GM21381 (cell line): ENCODE measurements at regions not wholly inside any gene's neighbourhood (a gene's known extent, or its start where the extent isn't known, plus 50 kb on each side); places are given as distances from the start of the nearest gene placed in this dataset.
"Not testable (repeated sequence)": the region's sequence is repeated elsewhere in the genome, so short reads cannot be mapped to it uniquely, and the experiment has no call there.

Source experiments
- ATAC-seq: cut with Tn5 transposase; IDR thresholded peaks from one replicate; pipeline ENCODE4 v1.9.1; 2021; ENCODE audit warnings: mild to moderate bottlenecking, moderate library complexity; ENCODE audit not compliant: unreplicated experiment

DNA sequence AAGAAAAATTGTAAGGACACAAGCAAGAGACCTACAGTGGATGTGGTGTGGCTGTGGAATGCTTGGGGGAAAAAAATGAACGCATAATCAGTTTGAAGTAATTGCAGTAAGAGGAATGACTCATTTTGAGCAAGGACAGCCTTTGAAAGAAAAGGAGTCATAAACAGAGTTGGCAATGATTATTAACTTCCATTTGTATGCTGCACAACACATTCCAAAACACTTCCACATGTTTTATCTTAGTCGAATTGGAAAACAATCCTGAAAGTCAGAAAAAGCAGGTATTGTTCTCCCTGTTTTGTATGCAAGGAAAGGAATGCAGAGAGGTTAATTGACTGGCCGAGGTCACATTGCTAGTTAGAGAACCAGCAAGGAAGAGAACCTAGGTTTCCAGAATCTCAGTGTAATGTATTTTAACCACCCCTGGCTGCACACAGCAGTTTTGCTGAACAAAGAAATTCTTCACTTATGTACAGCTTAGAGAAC lies 630.0 kb upstream of the MIR17HG start:
- ATAC-seq, result no peak

DNA sequence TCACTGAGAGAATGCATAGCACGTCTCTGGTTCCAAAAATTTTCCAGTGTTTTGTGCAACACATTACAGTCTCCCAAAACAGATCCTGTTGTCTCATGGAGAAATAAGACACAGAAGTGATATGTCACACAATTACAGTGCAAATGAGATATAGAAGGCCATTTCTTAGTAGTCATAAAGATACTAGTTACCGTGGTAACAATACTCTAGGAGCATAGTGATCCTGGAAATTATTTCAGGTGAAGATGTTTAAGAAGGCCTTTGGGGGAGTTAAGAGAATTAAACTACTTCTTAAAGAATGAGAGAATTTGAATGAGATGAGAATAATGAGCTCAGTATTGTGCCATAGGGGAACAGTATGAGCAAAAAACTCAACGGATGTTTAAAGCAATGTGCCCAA lies 628.0 kb upstream of the MIR17HG start:
- ATAC-seq, result no peak

DNA sequence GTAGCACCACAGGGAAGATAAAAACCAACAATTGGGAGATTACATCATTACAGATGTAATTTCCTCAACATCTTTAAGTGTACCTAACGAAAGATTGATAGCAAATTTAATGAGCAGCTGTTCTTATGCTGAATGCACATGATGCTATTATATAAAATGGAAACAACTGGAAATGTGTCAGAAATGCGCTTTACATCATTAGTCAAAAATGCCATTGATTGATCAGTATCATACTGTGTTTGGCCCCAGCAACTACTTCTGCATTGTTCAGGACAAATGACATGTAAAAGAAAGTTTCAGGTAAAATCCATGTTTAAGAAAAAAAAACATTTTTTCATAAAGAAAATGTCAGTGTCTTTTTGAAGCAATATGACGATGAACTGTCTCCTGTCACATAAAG lies 625.5 kb upstream of the MIR17HG start:
- ATAC-seq, result no peak

DNA sequence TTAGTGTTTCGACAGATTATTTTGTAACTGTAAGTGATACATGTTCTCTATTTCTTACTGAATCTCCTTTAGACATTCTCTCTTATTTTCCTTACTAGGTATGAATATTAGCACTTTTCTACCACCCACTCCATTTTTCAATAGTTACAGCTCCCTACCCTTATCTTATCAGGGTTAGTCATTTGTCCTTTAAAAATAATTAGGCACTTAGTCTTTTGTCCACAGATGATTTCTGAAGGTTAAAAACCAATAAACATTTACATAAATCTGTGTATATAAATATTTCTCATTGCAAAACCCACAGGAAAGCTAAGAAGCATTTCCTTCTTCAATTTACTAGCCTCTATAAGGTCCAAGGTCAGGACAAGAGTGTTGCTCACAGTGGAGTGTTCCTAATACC lies 624.1 kb upstream of the MIR17HG start:
- ATAC-seq, result no peak

DNA sequence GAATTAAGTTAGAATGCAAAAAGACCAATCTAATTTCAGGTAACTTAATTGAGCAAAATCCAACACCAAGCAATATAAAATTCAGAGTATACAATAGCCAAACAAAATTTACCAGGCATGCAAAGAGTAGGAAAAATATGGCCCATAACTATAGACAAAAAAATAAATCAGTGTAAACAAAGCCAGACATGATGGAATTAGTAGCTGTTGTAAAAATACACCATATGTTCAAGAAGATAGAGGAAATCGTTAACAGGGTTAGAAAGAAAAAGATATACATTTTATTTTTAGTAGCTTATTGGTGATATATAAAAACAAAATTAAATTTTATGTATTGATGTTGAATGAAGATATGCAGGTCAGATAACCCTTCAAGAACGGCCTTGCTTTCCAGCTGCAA lies 621.1 kb upstream of the MIR17HG start:
- no peak for ATAC-seq

DNA sequence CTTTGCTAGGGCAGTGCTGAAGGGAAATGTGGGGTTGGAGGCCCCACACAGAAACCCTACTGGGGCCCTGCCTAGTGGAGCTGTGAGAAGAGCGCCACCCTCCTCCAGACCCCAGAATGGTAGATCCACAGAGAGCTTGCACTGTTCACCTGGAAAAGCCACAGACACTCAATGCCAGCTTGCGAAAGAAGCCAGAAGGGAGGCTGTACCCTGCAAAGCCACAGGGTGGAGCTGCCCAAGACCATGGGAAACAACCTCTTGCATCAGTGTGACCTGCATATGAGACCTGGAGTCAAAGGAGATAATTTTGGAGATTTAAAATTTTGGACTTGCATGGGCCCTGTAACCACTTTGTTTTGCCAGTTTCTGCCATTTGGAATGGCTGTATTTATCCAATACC lies 615.4 kb upstream of the MIR17HG start:
- ATAC-seq, result no peak

DNA sequence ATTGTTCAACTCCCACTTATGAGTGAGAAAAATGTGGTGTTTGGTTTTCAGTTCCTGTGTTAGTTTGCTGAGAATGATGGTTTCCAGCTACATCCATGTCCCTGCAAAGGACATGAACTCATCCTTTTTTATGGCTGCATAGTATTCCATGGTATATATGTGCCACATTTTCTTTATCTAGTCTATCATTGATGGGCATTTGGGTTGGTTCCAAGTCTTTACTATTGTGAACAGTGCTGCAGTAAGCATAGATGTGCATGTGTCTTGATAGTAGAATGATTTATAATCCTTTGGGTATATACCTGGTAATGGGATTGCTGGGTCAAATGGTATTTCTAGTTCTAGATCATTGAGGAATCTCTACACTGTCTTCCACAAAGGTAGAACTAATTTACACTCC lies 613.0 kb upstream of the MIR17HG start:
- ATAC-seq, result not testable (repeated sequence)

DNA sequence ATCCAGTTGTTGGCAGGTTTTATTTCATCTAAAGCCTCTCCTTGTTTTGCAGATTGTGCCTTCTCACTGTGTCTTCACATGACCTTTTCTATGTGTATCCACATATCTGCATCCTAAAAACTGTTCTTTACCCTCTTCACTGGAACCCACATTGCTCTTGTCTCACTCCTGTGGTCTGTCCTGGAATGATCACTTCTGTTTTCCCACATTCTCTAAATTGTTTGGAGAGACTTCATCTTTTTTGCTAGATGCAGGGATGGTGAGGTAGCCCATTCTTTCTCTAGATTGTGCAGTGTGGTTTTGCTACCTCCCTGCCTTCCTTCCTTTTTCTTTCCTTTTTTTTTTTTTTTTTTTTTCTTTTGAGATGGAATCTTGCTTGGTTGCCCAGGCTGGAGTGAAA lies 608.6 kb upstream of the MIR17HG start:
- no peak for ATAC-seq

DNA sequence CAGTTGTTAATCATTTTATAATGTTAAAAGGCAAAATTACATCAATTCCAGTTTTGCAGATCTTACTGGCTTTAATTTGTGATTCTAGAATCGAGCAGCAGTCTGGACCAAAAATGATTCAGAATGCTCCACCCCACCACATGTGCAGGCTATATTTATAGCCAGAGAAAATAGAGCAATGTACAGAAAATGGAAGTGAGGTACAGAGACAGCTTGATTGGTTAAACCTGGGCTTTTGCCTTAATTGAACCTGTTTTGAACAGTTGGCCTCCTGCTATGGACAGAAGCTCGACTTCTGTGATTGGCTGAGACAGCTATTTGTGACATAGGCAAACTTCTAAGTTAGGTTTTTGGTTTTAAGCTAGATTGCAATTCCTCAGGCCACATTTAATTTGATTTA lies 607.4 kb upstream of the MIR17HG start:
- no peak for ATAC-seq

DNA sequence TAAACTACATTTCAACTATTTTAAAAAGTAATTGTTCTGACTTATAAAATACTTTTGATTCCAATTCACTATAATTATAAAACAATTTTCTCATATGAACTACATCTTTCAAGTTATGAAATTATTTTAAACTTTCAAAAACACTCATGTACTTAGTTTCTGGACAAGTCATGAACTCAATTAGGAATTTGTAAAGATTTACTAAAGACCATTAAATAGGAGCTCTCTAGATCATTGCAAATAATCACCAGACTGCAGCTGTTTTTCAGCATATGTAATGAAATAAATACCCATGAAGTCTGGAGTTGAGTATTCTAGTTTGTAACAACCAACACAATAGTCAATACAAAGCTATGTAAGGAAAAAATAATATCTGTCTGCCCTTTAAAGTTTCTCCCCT lies 605.1 kb upstream of the MIR17HG start:
- ATAC-seq, result no peak

DNA sequence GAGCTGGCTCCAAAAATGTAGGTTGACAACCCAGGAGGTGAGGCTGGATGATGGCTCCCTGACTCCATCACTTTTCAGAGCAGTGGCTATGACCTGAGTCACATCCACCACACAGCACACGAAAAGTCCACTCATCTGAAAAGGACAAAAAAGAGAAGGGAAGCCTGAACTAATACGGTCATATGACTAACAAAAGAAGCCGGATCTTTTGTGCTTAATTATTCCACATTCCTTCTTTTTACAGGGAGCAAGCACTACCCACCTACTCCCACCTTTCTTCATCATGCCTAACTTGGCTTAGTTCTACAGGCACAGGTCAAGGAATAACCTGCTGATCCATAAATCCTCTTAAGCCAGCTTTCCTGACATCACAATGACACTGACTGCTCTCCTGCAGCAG lies 601.3 kb upstream of the MIR17HG start:
- no peak for ATAC-seq

DNA sequence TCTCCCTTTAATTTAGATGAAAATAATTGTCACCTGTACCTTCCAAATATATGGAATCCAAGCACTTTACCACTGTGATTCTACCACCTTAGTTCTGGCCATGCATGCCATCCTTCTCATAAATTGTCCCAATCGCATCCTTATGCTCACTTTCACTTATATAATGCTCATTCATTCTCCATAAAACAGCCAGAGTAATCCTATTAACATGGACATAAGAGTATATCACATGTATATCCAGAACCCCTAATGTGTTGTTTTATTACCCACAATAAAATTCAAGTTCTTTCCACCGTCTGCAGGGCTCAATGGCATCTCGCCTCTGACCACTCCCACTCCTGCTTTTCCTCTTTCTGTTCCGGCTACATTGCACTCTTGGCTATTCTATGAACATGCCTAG lies 597.5 kb upstream of the MIR17HG start:
- ATAC-seq, result no peak

DNA sequence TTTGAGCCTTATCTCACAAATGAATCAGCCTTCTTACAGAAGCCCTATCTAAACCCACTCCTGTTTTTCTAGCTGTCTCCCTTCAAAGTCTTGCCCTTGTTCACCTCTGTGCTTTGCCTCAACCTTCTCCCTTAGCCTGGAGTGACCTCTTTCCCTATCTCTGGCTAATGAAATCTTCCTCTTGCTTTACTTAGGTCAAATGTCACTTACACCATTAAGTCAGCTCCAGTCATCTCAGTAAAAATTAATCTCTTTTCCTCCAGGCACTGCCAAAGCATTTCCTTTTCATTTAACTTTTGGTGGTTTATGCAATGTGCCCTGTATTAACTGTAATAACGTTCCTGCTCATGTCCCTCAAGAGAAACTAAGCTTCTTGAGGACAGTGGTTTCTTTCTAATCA lies 596.5 kb upstream of the MIR17HG start:
- ATAC-seq, result no peak

DNA sequence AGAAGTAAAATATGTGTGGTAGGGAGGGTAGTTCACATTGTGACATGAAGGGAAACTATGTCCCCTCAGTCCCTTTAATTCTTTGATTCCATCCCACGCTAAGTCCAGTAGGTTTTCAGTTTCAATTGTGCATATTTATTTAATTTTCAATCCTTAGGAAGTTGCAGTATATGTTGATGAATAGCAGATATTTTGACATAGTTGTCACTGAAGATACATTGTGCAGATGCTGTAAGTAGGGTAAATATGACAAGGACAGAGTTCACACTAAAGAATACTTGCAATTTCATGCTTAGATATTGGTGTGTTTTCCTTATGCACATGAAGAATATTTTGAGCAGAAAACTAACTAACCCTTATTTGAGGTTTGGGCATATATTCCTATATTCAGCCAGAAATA lies 595.4 kb upstream of the MIR17HG start:
- ATAC-seq, result no peak

DNA sequence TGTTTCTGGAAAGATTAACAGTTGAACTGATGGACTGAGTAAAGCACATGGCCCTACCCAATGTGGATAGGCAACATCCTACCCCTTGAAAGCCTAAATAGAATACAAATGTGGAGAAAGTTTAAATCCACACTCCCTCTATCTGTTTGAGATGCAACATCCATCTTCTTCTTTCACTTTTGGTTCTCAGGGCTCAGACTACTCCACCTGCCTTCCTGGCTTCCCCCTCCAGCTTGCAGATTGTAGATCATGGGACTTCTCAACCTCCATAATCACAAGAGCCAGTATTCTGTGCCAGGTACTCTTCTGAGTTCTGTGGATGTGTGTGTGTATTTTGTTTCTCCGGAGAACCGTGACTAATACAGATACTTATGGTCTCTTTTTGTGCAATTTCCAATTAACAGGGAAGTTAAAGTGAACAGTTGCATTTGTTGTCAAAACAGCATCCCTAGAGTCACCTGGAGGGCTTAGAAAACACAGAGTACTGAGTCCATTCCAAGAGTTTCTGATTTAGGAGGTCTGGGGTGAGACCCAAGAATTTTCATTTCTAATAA lies 590.3 kb upstream of the MIR17HG start:
- ATAC-seq, result no peak

DNA sequence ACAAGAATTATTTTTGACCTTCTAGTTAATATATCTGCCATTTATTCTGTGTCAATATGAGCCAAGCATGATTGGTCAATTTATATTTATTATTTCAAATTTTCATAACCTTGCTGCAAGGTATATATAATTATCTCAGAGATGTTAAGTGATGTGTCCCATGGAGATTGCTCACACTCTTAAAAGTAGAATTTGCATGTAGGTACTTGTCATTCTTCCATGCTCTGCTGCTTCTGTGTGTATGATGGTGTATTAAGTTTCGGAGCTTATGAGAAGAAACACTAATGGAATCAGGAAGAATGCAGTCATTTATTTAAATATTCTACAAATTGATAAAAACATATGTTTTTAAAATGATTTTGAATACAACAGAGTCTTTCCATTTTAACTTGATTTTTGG lies 586.8 kb upstream of the MIR17HG start:
- ATAC-seq, result no peak

DNA sequence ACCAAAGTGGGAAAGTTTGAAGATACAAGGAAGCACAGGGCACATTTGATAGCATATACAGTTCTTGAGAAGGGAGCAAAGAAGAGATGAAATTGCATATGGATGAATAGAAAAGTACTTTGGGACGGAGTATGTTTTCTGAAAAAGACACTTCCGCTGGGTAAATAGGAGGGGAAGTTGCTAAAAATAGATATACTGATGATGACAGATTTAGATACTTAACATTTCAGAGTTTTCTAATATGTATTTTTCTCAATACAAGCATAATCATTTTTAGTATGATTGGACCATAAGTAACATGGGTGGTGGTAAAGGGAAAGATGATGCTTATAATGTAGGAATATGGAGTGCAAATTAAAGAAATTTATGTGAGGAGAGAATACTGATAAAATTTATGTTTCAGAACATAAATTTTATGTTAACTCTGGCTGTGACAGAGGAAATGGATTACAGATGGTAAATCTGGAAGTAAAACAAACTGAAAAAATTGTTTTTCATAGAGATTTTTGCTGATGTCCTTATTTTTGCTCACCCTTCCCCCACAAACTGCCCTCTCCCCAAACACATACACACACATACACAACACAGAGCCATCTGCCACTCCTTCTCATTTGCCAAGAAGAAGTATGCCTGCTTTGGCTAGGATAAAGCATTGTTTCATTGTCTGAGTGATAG lies 583.9 kb upstream of the MIR17HG start:
- no peak for ATAC-seq

DNA sequence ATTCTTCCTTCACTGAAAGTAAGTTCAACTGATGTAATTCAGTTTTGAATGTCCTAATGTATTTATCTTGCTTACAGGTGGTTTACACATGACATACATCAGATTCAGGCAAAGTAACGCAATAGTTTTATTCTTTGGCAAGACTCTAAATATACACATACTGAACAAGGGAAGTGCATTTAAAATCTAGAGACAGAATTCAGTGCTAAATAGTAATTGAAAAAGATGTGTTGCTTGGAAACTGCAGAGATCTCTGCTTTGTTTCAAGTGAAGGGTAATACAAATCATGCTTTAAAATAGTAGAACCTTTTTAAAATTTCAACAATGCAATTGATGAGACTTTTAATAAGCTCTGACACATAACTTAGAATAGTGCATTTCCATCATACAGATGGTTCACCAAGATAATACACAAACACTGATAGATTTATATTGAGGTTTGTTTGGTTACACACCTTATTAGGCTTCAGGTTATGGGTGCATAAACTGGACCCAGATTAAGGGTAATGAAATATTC lies 581.0 kb upstream of the MIR17HG start:
- ATAC-seq, result no peak

DNA sequence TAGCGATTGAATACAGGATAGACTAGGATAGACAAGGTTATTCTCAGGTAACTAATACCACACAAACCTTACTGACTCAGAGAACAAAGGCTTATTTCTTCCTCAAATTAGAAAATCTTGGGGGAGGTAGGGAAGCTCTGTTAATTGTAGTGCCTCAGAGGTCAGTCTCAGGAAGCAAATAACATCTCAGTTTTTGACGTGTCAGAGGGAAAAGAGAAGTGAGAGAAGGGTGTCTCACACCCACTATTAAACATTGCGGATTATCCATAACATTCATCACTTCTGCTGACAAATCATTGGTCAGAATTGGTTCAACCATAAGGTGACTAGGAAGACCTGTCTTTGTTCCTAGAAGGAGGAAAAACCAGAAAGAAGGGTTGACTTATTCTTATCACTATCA lies 579.4 kb upstream of the MIR17HG start:
- no peak for ATAC-seq

DNA sequence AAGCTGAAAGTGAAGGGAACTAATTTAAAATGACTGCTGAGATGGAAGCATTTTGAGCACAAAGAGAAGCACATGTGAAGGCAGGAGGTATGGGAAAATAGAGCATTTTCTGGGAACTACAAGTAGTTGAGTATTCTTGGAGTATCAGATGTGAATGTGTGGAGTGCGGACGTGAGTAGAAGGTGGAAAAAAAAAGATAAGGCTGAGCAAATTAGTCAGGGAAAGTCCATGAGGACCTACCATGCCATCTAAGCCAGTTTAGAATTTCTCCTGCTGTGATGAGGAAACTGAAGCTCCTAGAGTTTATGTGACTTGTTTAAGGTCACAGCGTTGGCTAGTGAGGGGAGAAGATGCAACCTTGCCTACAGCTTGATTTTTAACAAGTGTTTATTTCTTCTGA lies 578.1 kb upstream of the MIR17HG start:
- no peak for ATAC-seq

DNA sequence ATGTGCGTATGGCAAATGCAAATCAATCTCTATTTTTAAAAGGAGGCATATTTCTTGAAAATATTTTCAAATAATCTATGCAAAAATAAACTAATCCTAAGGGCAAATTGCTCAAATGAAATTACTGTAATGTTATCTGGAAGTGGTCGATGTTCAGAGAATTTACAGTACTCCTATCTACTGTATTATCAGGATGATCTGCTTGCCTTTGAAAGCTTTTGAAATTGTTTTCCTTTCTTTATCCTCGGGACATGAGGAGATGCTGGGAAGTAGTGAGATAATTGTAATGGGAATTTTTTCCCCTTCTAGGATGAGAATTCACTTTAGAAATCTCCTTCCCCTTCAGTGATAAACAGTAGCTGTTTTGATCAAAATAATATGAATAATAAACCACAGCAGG lies 577.2 kb upstream of the MIR17HG start:
- ATAC-seq, result no peak

DNA sequence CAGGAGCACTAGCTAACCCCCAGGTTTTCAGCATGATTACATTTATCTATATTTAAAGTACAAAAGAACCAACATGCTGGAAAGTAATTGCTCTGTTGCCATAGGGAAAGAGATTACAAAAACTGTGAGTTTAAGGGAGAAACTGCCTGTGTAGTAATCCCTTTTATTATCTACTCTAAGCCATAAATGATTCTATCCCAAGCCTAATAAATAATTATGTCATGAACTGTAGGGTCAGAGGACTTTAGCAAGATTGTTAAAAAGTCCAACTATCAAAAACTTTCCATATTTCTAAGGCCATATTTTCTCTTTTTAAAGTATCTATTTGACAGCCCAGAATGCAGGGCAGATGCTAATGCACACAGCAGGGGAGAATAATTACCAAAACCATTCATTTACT lies 573.8 kb upstream of the MIR17HG start:
- no peak for ATAC-seq
